RWPE1 (cell line): ENCODE measurements at regions not wholly inside any gene's neighbourhood (a gene's known extent, or its start where the extent isn't known, plus 50 kb on each side); places are given as distances from the start of the nearest gene placed in this dataset.

Experiments used
- CTCF ChIA-PET: fragments of 350-600 bp; sonication (Branson Sonifier 250); formaldehyde crosslinking; extraction: SDS; loops from one replicate; lab custom pipeline; 2021; lab: Yijun Ruan, JAX
- POLR2A ChIA-PET: fragments of 400-600 bp; formaldehyde crosslinking; extraction: SDS; loops from one replicate; lab custom pipeline; 2020; ENCODE audit warnings: antibody characterized with exemption; ENCODE audit not compliant: low non-redundant PET; lab: Yijun Ruan, JAX
- DNase-seq: peaks from one replicate; pipeline ENCODE4 v3.0.0; 2012; ENCODE audit warnings: low spot score
- H3K27ac ChIP-seq: fragments of 450-650 bp; 2 replicates; pipeline ENCODE4 v1.5.1; 2017
- CTCF ChIP-seq: fragments of 450-650 bp; conservative IDR thresholded peaks from 2 replicates; pipeline ENCODE4 v1.5.1; 2017; ENCODE audit warnings: low read depth, mild to moderate bottlenecking

GRCh38 chr1:186775881-186776560 is 52.7 kb upstream of the PLA2G4A start:
- H3K27ac ChIP-seq = no peak overlapping the region
- ChIA-PET CTCF (no interaction called here), POLR2A (no interaction called here)
- DNase-seq = peak; percentile 5
- no peak for TF ChIP-seq CTCF

GRCh38 chr1:186775036-186775435 is 53.7 kb upstream of the PLA2G4A start:
- ChIA-PET POLR2A (no interaction called here), CTCF (interaction anchor here (0.6 kb wide), 1 partner anchor 45 kb away, joined by 3 read pairs; no protein-coding TSS in a partner anchor)
- TF ChIP-seq CTCF = no peak
- DNase-seq = no peak
- H3K27ac ChIP-seq = no peak overlapping the region

GRCh38 chr1:186772228-186772627 is 56.5 kb upstream of the PLA2G4A start:
- no peak for DNase-seq
- ChIA-PET POLR2A (no interaction called here), CTCF (interaction anchor here (0.7 kb wide), 1 partner anchor 125 kb away, joined by 3 read pairs; no protein-coding TSS in a partner anchor)
- no peak for TF ChIP-seq CTCF
- no peak overlapping the region for H3K27ac ChIP-seq

DNA sequence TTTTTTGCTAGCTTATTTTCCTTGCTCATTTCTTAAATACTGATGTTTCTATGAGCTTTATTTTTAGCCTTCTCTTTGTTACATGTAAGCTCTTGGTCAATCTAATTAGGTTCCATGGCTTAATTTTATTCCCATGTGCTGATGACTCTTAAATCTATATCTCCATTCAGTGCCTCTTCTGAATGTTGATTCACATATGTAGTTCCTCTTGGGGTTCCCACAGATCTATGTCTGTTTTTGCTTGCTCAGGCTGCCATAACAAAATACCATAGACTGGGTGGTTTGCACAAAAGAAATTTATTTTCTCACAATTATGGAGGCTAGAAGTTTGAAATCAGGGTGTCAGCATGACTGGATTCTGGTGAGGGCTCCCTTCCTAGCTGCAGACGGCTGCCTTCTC is 58.3 kb upstream of the PLA2G4A start:
- CTCF ChIA-PET = interaction anchor here (0.6 kb wide), 1 partner anchor 351 kb away, joined by 3 read pairs; no protein-coding TSS in a partner anchor
- TF ChIP-seq CTCF = no peak
- POLR2A ChIA-PET = no interaction called here
- no peak for DNase-seq
- no peak overlapping the region for H3K27ac ChIP-seq

GRCh38 chr1:186768906-186769305 is 59.8 kb upstream of the PLA2G4A start:
- no peak for TF ChIP-seq CTCF
- no peak for DNase-seq
- POLR2A ChIA-PET = no interaction called here
- CTCF ChIA-PET = interaction anchor here (0.7 kb wide), 1 partner anchor 68 kb away, joined by 3 read pairs; no protein-coding TSS in a partner anchor
- H3K27ac ChIP-seq = no peak overlapping the region

DNA sequence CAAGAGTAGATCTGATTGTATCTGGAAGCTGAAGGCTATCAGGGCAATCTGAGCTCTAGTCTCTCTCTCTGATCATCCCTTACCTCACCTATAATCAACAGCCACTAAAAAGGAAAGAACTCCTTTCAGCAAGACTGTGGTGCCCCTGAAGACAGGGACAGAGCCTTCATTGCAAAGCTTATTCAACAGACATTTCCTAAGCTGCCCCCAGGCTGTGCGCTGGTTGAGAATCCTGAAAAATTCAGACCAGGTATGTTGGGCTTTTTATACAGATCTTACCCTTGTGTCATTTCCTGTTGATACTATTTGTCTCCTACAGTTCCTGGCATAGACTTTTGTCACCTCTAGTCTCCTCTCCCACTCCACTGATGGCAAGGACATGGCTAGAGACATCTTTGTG is 63.3 kb upstream of the PLA2G4A start:
- no peak for TF ChIP-seq CTCF
- no peak for DNase-seq
- no peak overlapping the region for H3K27ac ChIP-seq
- ChIA-PET CTCF (no interaction called here), POLR2A (no interaction called here)
